ENCODE measurements at regions not wholly inside any gene's neighbourhood (a gene's known extent, or its start where the extent isn't known, plus 50 kb on each side); places are given as distances from the start of the nearest gene placed in this dataset.

- TF ChIP-seq CTCF (IDR thresholded peaks at IDR 0.05; ENCODE audit: low read depth, low read length) (no peak), EZH2phosphoT487 (IDR thresholded peaks at IDR 0.05; ENCODE audit: low read depth) (no peak)
These were observed 90.2 kb upstream of the SNCAIP start for GRCh38 chr5:122221857-122222256.

Measured in OCI-LY3 (cell line).